COLO829 (cell line): ENCODE measurements at regions not wholly inside any gene's neighbourhood (a gene's known extent, or its start where the extent isn't known, plus 50 kb on each side); places are given as distances from the start of the nearest gene placed in this dataset.
"Not testable (repeated sequence)": the region's sequence is repeated elsewhere in the genome, so short reads cannot be mapped to it uniquely, and the experiment has no call there.

Experiments
- DNase-seq: peaks from one replicate; pipeline ENCODE4 v3.0.0; 2012; ENCODE audit warnings: low spot score

- no peak for DNase-seq
Observed at GRCh38 chr6:14217728-14218518, 100.4 kb downstream of the CD83 start.

- DNase-seq = no peak
Observed at GRCh38 chr6:14218519-14218800, 100.9 kb downstream of the CD83 start.

- DNase-seq = no peak
Observed at GRCh38 chr6:14221564-14222279, 104.2 kb downstream of the CD83 start.

GRCh38 chr6:14222956-14223355 is 105.4 kb downstream of the CD83 start:
- DNase-seq = no peak

GRCh38 chr6:14224359-14225103 is 107.0 kb downstream of the CD83 start:
- DNase-seq = no peak

- DNase-seq = no peak
Observed at GRCh38 chr6:14226051-14226660, 108.6 kb downstream of the CD83 start.

- DNase-seq = no peak
Observed at GRCh38 chr6:14228571-14228970, 111.0 kb downstream of the CD83 start.

- DNase-seq = no peak
Observed at GRCh38 chr6:14231071-14231483, 113.5 kb downstream of the CD83 start.

- DNase-seq = no peak
Observed at GRCh38 chr6:14231501-14232280, 114.1 kb downstream of the CD83 start.

GRCh38 chr6:14232889-14233288 is 115.3 kb downstream of the CD83 start:
- DNase-seq = no peak

GRCh38 chr6:14235653-14236356 is 118.2 kb downstream of the CD83 start:
- no peak for DNase-seq

- no peak for DNase-seq
Observed at GRCh38 chr6:14239097-14239496, 121.5 kb downstream of the CD83 start.

GRCh38 chr6:14240411-14241166 is 123.0 kb downstream of the CD83 start:
- DNase-seq = no peak

- no peak for DNase-seq
Observed at GRCh38 chr6:14241255-14242070, 123.9 kb downstream of the CD83 start.

GRCh38 chr6:14242912-14243311 is 125.3 kb downstream of the CD83 start:
- not testable (repeated sequence) for DNase-seq

GRCh38 chr6:14243597-14243996 is 126.0 kb downstream of the CD83 start:
- no peak for DNase-seq

GRCh38 chr6:14246876-14247275 is 129.3 kb downstream of the CD83 start:
- no peak for DNase-seq

GRCh38 chr6:14250573-14250972 is 133.0 kb downstream of the CD83 start:
- DNase-seq = no peak

GRCh38 chr6:14252271-14252850 is 134.8 kb downstream of the CD83 start:
- DNase-seq = no peak
